HFFc6 (cell line): ENCODE measurements at regions not wholly inside any gene's neighbourhood (a gene's known extent, or its start where the extent isn't known, plus 50 kb on each side); places are given as distances from the start of the nearest gene placed in this dataset.
"Not testable (repeated sequence)": the region's sequence is repeated elsewhere in the genome, so short reads cannot be mapped to it uniquely, and the experiment has no call there.

Source experiments
- DNase-seq: peaks from one replicate; pipeline ENCODE4 v3.0.0-alpha.2; 2018
- H3K27ac Mint-ChIP-seq: 2 replicates; pipeline ENCODE4 v1.8.0; 2020; ENCODE audit warnings: mild to moderate bottlenecking, mixed read lengths
- H3K27me3 Mint-ChIP-seq: 2 replicates; pipeline ENCODE4 v1.8.0; 2021; ENCODE audit warnings: mild to moderate bottlenecking, moderate library complexity, mixed read lengths; ENCODE audit not compliant: insufficient read depth
- H3K36me3 Mint-ChIP-seq: 2 replicates; pipeline ENCODE4 v1.8.0; 2021; ENCODE audit warnings: low read depth, mixed read lengths
- H3K4me1 Mint-ChIP-seq: 2 replicates; pipeline ENCODE4 v1.8.0; 2020; ENCODE audit warnings: low read depth, mixed read lengths
- H3K4me3 Mint-ChIP-seq: 2 replicates; pipeline ENCODE4 v1.8.0; 2020; ENCODE audit warnings: mild to moderate bottlenecking, moderate library complexity, mixed read lengths
- H3K9me3 Mint-ChIP-seq: 2 replicates; pipeline ENCODE4 v1.8.0; 2020; ENCODE audit warnings: mild to moderate bottlenecking, mixed read lengths
- TF ChIP-seq, protein P1 (sequence below): fragments of 200-600 bp; sonication (generic); IDR thresholded peaks from 2 replicates; pipeline ENCODE4 v1.5.0; 2021; ENCODE audit warnings: antibody characterized with exemption, mild to moderate bottlenecking

GRCh38 chr3:8311321-8311720 is 190.3 kb upstream of the LMCD1 start:
- H3K4me3 Mint-ChIP-seq, result no peak overlapping the region
- H3K27ac Mint-ChIP-seq, result no peak overlapping the region
- no peaks in the 10 kb centered on the region for H3K4me1 Mint-ChIP-seq
- no peaks in the 10 kb centered on the region for H3K36me3 Mint-ChIP-seq
- DNase-seq, result no peak
- H3K9me3 Mint-ChIP-seq, result peaks cover 5% of the 10 kb centered on the region
- TF ChIP-seq, protein P1, sequence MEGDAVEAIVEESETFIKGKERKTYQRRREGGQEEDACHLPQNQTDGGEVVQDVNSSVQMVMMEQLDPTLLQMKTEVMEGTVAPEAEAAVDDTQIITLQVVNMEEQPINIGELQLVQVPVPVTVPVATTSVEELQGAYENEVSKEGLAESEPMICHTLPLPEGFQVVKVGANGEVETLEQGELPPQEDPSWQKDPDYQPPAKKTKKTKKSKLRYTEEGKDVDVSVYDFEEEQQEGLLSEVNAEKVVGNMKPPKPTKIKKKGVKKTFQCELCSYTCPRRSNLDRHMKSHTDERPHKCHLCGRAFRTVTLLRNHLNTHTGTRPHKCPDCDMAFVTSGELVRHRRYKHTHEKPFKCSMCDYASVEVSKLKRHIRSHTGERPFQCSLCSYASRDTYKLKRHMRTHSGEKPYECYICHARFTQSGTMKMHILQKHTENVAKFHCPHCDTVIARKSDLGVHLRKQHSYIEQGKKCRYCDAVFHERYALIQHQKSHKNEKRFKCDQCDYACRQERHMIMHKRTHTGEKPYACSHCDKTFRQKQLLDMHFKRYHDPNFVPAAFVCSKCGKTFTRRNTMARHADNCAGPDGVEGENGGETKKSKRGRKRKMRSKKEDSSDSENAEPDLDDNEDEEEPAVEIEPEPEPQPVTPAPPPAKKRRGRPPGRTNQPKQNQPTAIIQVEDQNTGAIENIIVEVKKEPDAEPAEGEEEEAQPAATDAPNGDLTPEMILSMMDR, result no peak
- H3K27me3 Mint-ChIP-seq, result peaks cover 4% of the 10 kb centered on the region

GRCh38 chr3:8312685-8313084 is 188.9 kb upstream of the LMCD1 start:
- H3K27ac Mint-ChIP-seq, result no peak overlapping the region
- peaks cover 4% of the 10 kb centered on the region for H3K27me3 Mint-ChIP-seq
- TF ChIP-seq, protein P1, result no peak

DNA sequence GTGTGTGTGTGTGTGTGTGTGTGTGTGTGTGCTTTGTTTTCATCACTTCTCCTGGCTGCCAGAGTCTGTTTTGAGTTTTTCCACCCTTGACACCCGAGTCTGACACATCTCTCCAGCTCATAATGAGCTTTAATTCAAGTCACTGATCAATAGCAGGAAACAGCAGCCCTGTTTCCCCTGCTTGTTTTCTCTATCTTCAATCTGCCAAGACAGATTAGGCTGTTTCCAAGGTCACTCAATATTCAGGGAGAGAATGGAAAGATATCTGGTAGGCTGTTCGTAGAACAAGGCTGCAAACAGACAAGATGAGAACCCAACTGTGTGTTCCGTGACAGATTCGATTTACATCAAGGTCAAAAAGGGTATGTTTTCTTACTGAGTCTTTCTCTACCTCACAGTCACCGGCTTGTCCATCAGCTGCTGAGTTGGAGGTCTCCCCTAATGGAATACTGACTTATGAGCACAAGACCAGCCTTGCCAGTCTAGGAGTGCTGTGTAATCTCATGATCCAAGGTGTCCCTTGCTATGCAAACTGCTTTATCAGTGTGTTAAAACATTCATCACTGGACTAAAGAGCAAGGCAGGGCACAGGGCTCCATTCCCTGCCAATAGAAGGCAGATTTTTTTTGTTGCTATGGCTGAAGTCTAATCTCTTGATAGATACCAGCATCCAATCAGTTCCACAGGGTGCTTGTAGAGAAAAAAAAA is 187.9 kb upstream of the LMCD1 start:
- H3K27me3 Mint-ChIP-seq, result peaks cover 4% of the 10 kb centered on the region
- H3K4me1 Mint-ChIP-seq, result no peaks in the 10 kb centered on the region
- no peak overlapping the region for H3K27ac Mint-ChIP-seq
- no peak for DNase-seq
- H3K9me3 Mint-ChIP-seq, result peaks cover 4% of the 10 kb centered on the region
- no peak overlapping the region for H3K4me3 Mint-ChIP-seq
- TF ChIP-seq, protein P1, result no peak
- H3K36me3 Mint-ChIP-seq, result no peaks in the 10 kb centered on the region

More at GRCh38 chr3:8312685-8313084, 188.9 kb upstream of the LMCD1 start:
- Mint-ChIP-seq H3K4me3 (no peak overlapping the region), H3K4me1 (no peaks in the 10 kb centered on the region), H3K36me3 (no peaks in the 10 kb centered on the region), H3K9me3 (peaks cover 5% of the 10 kb centered on the region)
- DNase-seq, result no peak

DNA sequence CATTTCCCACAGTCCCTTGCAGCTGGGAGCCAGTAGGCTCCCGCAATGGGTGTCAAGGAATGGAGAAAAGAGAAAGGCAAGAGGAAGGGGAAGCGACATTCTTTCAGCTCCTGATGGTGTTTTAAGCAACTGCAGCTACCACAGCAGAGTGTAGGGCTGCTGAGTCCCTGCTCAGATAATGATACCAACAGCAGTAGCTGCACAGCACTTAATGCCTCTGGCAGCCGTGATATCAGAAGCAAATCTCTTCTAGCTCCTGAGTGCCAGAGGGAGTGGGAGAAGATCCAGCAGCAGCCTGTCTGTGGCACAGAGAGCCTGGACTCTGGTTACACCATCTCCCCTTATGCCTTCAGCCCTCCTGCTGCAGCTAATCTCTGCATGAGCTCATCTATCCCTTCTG is 186.1 kb upstream of the LMCD1 start:
- H3K4me1 Mint-ChIP-seq, DNase-seq, H3K36me3 Mint-ChIP-seq, H3K9me3 Mint-ChIP-seq, H3K4me3 Mint-ChIP-seq, H3K27ac Mint-ChIP-seq, H3K27me3 Mint-ChIP-seq: not testable (repeated sequence)

DNA sequence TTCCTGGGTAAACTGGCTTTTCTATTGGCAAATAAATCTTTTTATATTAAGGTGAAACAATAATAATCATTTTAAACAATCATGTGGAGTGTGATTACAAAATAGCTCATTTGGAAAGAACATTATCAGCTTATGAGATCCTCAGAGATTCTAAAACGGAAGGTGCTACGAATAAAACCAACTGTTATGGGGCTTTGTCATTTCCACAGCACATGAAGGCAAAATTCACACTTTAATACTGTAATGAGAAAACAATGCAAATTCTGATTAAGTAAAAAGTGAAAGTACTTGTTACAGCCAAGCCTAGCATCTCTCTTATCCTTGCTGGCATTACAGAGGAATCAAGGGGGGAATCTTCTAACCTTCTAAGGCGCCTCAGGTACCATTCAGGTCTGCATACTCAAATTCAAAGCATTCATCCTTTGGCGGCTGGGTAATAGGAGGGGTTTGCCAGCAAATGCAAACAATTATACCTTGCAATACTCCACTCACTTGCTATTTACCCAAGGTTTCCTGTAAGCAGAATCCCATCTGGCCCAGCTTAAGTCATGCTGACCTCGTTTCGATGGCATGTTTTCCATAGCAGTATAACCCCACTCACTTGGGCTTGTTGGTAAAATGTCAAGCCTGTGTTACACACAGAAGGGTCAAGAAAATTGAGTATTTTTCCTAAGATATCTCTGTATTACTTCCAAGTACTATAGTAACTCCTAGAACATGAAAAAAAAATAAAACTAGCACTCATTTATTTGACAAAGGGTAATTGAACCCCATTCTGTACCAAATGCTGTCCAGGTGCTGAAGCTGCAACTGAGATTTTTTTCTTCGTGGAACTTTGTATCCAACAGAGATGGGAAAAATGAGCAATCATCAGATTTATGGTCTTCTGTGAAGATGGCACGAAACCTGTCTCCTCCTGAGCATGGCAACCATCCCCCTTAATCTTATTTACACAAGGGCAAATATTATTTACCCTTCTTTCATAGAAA is 183.7 kb upstream of the LMCD1 start:
- Mint-ChIP-seq H3K27me3 (no peaks in the 10 kb centered on the region), H3K27ac (no peak overlapping the region), H3K36me3 (no peaks in the 10 kb centered on the region), H3K4me1 (no peaks in the 10 kb centered on the region), H3K9me3 (no peaks in the 10 kb centered on the region), H3K4me3 (no peak overlapping the region; the same call in 1 of the 2 replicates)
- TF ChIP-seq, protein P1, result no peak
- peak; percentile 17 for DNase-seq
